A673 (cell line): ENCODE measurements at regions not wholly inside any gene's neighbourhood (a gene's known extent, or its start where the extent isn't known, plus 50 kb on each side); places are given as distances from the start of the nearest gene placed in this dataset.

Source experiments
- EZH2 ChIP-seq: fragments of 200-600 bp; sonication (generic); IDR thresholded peaks from 2 replicates; pipeline ENCODE4 v1.6.1; 2017; ENCODE audit warnings: borderline replicate concordance, low read depth, mild to moderate bottlenecking, mixed read lengths, antibody characterized with exemption, low read length; ENCODE audit not compliant: poor library complexity, severe bottlenecking
- TF ChIP-seq, protein P1 (sequence below): fragments of 300-800, 200-600 bp; sonication (generic); conservative IDR thresholded peaks from 2 replicates; pipeline ENCODE4 v1.5.1; 2017; ENCODE audit warnings: low read depth, mild to moderate bottlenecking, antibody characterized with exemption, low read length, moderate library complexity, mixed read lengths

DNA sequence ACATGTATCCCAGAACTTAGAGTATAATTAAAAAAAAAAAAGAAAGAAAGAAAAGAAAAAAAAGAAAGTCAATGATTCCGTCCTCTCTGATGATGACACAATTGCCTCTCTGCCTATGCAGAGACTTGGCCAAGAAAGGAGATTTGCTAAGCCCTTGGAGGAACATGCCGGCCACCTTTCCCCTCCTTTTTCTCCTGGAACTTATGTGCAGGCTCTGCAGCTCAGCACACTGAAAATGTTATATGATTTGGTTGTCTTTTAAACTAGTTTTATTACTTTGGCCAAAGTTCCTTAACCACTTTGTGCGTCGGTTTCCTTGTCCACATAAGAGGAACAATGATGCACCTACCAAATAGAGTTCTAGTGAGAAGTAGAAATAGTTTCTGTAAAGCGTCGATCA, 111.4 kb upstream of the ZNF644 start:
- TF ChIP-seq, protein P1, sequence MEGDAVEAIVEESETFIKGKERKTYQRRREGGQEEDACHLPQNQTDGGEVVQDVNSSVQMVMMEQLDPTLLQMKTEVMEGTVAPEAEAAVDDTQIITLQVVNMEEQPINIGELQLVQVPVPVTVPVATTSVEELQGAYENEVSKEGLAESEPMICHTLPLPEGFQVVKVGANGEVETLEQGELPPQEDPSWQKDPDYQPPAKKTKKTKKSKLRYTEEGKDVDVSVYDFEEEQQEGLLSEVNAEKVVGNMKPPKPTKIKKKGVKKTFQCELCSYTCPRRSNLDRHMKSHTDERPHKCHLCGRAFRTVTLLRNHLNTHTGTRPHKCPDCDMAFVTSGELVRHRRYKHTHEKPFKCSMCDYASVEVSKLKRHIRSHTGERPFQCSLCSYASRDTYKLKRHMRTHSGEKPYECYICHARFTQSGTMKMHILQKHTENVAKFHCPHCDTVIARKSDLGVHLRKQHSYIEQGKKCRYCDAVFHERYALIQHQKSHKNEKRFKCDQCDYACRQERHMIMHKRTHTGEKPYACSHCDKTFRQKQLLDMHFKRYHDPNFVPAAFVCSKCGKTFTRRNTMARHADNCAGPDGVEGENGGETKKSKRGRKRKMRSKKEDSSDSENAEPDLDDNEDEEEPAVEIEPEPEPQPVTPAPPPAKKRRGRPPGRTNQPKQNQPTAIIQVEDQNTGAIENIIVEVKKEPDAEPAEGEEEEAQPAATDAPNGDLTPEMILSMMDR: no peak
- no peak for TF ChIP-seq EZH2
